Coronary artery (tissue), 2 donors: ENCODE measurements at regions not wholly inside any gene's neighbourhood (a gene's known extent, or its start where the extent isn't known, plus 50 kb on each side); places are given as distances from the start of the nearest gene placed in this dataset.

Experiments used
- DNase-seq: peaks from one replicate; pipeline ENCODE4 v3.0.0-alpha.2; 2017; ENCODE audit warnings: low spot score
- H3K27ac ChIP-seq, 2 donors: fragments of 200-600 bp; sonication (generic); one replicate each; pipeline ENCODE4 v1.5.1; 2016 to 2019
- H3K4me3 ChIP-seq: fragments of 200-600 bp; sonication (generic); 2 replicates; pipeline ENCODE4 v1.5.1; 2016; ENCODE audit warnings: mild to moderate bottlenecking, moderate library complexity
- TF ChIP-seq, protein P1 (sequence below): fragments of 200-600 bp; sonication (generic); IDR thresholded peaks from one replicate; pipeline ENCODE4 v1.5.1; 2019; ENCODE audit warnings: antibody characterized with exemption

DNA sequence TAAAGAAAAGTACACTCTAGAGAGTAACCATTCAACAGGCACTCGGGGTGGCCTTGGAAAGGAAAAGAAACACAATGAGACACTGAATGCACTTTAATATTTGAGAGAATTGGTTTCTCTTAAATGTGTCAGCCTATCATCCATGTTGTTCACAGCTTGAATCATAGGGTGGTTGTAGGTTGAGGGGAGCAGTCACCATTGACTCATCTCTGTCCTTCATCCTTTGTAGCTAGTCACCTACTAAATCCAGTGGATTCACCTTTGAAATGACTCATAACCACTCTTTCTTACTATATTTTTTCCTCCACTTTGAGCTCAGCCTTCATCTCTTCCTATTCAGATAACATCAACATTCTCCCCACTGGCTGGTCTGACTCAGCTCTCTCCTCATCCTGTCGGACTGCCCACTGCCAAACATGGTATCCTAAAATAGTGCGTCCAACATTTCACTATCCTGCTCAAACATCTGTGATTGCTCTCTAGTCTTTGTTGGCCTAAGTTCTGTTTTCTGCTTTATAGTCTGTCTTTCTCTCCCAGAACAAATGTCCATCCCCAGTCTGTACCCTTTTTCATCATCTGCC, 182.7 kb upstream of the GADL1 start:
- Histone ChIP-seq H3K27ac (no peak overlapping the region), H3K4me3 (no peak overlapping the region)
- TF ChIP-seq, protein P1, sequence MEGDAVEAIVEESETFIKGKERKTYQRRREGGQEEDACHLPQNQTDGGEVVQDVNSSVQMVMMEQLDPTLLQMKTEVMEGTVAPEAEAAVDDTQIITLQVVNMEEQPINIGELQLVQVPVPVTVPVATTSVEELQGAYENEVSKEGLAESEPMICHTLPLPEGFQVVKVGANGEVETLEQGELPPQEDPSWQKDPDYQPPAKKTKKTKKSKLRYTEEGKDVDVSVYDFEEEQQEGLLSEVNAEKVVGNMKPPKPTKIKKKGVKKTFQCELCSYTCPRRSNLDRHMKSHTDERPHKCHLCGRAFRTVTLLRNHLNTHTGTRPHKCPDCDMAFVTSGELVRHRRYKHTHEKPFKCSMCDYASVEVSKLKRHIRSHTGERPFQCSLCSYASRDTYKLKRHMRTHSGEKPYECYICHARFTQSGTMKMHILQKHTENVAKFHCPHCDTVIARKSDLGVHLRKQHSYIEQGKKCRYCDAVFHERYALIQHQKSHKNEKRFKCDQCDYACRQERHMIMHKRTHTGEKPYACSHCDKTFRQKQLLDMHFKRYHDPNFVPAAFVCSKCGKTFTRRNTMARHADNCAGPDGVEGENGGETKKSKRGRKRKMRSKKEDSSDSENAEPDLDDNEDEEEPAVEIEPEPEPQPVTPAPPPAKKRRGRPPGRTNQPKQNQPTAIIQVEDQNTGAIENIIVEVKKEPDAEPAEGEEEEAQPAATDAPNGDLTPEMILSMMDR, result no peak
- DNase-seq, result no peak

DNA sequence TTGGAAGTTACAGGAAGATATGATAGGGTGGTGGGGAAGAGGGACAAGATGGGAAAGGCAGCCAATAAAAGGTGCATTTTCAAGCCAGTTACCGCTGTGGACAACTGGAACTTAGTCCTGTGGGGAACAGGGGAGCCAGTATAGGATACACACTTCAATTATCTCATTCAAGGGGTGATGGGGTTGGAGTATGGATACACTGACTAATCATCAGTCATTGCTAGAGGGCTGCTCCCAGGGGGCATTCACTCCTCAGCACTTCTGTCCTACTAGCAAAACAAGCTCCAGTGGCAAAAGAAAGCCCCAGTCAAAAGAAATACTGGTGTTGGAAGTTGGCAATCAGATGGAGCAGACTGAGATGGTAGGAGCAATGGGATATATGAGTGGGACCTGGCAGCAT, 183.4 kb upstream of the GADL1 start:
- Histone ChIP-seq H3K4me3 (no peak overlapping the region), H3K27ac (no peak overlapping the region)
- no peak for DNase-seq
- TF ChIP-seq, protein P1, result no peak

DNA sequence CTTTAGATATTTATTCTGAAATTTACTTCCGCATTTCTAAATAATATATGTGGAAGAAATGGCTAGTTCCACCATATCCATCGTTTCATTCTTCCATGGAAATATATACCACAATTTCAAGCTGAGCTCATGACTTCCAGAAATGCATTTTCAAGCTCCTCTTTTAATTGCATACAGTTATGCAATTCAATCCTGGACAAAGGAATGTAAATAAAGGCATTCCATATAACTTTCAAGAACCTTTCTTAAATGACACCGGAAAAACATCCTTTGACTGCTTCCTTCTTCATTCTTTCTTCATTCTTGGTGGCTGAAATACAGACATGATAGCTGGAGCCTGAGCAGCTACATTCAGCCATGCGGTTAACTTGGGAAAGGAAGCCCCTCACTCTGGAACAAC, 185.2 kb upstream of the GADL1 start:
- no peak for DNase-seq
- Histone ChIP-seq H3K4me3 (no peak overlapping the region), H3K27ac (no peak overlapping the region)
- TF ChIP-seq, protein P1, result no peak

DNA sequence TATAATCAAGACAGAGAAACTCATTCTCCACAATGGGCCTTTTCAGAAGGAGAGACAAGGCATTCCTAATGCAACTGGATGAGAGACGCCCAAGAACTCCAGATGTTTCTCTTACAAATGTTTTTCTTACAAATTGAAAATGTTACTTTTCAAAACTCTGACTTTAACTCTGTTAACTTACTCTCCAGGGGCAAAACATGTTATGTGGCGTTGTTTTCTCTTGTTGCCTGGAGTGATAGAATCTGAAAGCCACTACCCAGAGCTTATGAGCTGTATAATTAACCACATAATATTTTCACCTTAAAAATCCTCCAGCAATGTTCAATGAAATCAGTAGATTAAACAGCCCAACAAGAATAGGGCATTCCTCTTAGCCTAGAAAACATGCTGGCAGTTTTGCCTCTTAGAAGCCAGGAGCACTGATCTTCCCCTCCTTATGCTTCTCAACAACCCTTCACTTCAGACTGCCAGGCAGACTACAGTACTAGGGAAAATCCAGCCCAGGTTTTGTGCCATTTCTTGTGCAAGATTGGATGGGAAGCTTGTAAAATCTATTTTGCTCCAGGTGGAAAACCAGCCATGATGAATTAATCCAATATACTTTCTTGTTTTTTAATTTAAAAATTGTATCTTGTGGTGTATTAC, 186.7 kb upstream of the GADL1 start:
- no peak for DNase-seq
- TF ChIP-seq, protein P1, result no peak
- Histone ChIP-seq H3K4me3 (no peak overlapping the region), H3K27ac (no peak overlapping the region)

DNA sequence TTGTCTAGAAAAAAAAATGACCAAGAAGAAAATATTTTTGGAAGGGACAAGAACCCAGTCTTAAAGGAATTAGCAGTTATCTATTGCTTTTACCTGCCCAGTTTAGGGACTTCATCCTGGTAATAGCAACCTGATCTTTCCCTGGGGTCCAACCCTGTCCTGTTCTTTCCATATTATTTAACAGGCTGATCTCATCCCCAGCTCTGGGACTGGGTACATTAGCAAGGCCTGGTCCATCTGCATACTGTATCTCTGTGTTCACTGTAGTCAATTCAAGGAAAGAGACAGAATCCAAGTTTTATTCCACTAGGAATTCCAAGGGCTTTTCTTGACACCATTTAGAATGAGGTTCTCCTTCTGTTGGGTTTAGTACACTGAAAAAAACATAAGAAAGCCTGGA, 191.7 kb upstream of the GADL1 start:
- DNase-seq, result no peak

DNA sequence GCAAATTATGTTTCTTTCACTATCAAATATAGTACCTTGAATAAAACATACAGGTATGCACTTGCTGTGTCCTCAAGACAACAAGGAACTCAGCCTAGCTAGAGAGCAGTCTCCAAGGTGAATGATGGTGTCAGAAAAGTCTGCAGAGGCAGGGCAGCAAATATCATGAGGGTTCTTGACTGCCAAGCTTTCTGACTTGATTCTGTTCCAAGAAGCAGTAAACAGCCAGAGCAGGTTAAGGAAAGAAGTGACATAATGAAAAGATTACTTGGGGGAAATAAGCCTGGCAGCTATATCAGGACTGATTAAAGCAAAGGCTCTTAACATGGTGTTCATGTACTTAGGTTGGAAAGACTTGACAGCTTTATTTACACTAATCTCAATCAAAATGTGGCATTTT, 192.2 kb upstream of the GADL1 start:
- Histone ChIP-seq H3K27ac (no peak overlapping the region), H3K4me3 (no peak overlapping the region)
- no peak for DNase-seq
- TF ChIP-seq, protein P1, result no peak

More for the DNA sequence above, 191.7 kb upstream of the GADL1 start:
- TF ChIP-seq, protein P1, result no peak
- H3K27ac ChIP-seq, result no peak overlapping the region
- no peak overlapping the region for H3K4me3 ChIP-seq

DNA sequence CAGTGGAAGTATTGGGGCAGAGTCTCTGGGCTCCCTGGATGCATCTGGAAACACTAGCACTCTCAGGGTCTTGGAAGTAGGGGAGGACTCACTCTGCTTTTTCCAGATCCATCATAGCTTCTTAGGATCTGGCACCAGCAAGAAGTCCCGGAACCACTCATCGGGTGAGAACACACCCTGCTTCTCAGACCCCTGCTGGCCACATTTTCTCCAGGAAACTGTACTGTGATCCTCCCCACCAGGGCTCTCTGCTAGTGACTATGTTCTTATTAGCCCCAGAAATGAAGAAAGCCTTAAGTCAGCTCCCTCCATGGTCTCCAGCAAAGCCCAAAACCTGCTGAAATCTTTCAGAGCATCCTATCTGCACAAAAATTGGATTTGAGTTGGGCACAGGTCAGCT, 197.3 kb upstream of the GADL1 start:
- no peak overlapping the region for H3K4me3 ChIP-seq
- TF ChIP-seq, protein P1, result no peak
- DNase-seq, result no peak
- no peak overlapping the region for H3K27ac ChIP-seq
